GM21717 (cell line): ENCODE measurements at regions not wholly inside any gene's neighbourhood (a gene's known extent, or its start where the extent isn't known, plus 50 kb on each side); places are given as distances from the start of the nearest gene placed in this dataset.
"Not testable (repeated sequence)": the region's sequence is repeated elsewhere in the genome, so short reads cannot be mapped to it uniquely, and the experiment has no call there.

Source experiments
- ATAC-seq: cut with Tn5 transposase; IDR thresholded peaks from one replicate; pipeline ENCODE4 v1.9.1; 2021; ENCODE audit warnings: mild to moderate bottlenecking, moderate library complexity; ENCODE audit not compliant: unreplicated experiment

- ATAC-seq, result no peak
These were observed 410.0 kb upstream of the CD180 start for GRCh38 chr5:67606586-67606947.

- no peak for ATAC-seq
These were observed 409.4 kb upstream of the CD180 start for GRCh38 chr5:67605730-67606585.

- ATAC-seq, result no peak
These were observed 394.9 kb upstream of the CD180 start for GRCh38 chr5:67591491-67591890.

- no peak for ATAC-seq
These were observed 391.8 kb upstream of the CD180 start for GRCh38 chr5:67588389-67588788.

- ATAC-seq, result no peak
These were observed 384.6 kb upstream of the CD180 start for GRCh38 chr5:67581203-67581602.

GRCh38 chr5:67578011-67578410 is 381.4 kb upstream of the CD180 start:
- no peak for ATAC-seq

GRCh38 chr5:67577424-67577823 is 380.8 kb upstream of the CD180 start:
- no peak for ATAC-seq

- ATAC-seq, result no peak
These were observed 379.5 kb upstream of the CD180 start for GRCh38 chr5:67576112-67576511.

- no peak for ATAC-seq
These were observed 378.5 kb upstream of the CD180 start for GRCh38 chr5:67575087-67575486.

GRCh38 chr5:67561151-67561932 is 364.7 kb upstream of the CD180 start:
- no peak for ATAC-seq

GRCh38 chr5:67552773-67553172 is 356.2 kb upstream of the CD180 start:
- ATAC-seq, result no peak

GRCh38 chr5:67549947-67550346 is 353.3 kb upstream of the CD180 start:
- ATAC-seq, result no peak

- ATAC-seq, result no peak
These were observed 352.7 kb upstream of the CD180 start for GRCh38 chr5:67549296-67549618.

GRCh38 chr5:67548520-67549295 is 352.1 kb upstream of the CD180 start:
- ATAC-seq, result no peak

GRCh38 chr5:67547682-67548081 is 351.1 kb upstream of the CD180 start:
- no peak for ATAC-seq

GRCh38 chr5:67544942-67545341 is 348.3 kb upstream of the CD180 start:
- ATAC-seq, result not testable (repeated sequence)

- no peak for ATAC-seq
These were observed 347.2 kb upstream of the CD180 start for GRCh38 chr5:67543720-67544270.

GRCh38 chr5:67542479-67542878 is 345.9 kb upstream of the CD180 start:
- no peak for ATAC-seq

- ATAC-seq, result no peak
These were observed 345.3 kb upstream of the CD180 start for GRCh38 chr5:67541875-67542274.

GRCh38 chr5:67538855-67539506 is 342.4 kb upstream of the CD180 start:
- no peak for ATAC-seq
